IMR-90 (cell line): ENCODE measurements at regions not wholly inside any gene's neighbourhood (a gene's known extent, or its start where the extent isn't known, plus 50 kb on each side); places are given as distances from the start of the nearest gene placed in this dataset.

Source experiments
- CTCF ChIP-seq: conservative IDR thresholded peaks from 2 replicates; pipeline ENCODE4 v1.5.1; 2012; ENCODE audit warnings: mild to moderate bottlenecking, low read depth, low read length, improper control_type of control experiment
- ELK1 ChIP-seq: fragments of 150-350 bp; IDR thresholded peaks from 2 replicates; pipeline ENCODE4 v1.6.1; 2016; ENCODE audit warnings: low read depth, mild to moderate bottlenecking, low read length, moderate library complexity, borderline replicate concordance
- FOS ChIP-seq: fragments of 150-350 bp; IDR thresholded peaks from 2 replicates; pipeline ENCODE4 v1.6.1; 2016; ENCODE audit warnings: low read depth, low read length
- POLR2A ChIP-seq: IDR thresholded peaks from 2 replicates; pipeline ENCODE4 v1.6.1; 2012; ENCODE audit warnings: mild to moderate bottlenecking, low read depth, low read length
- RAD21 ChIP-seq: IDR thresholded peaks from 2 replicates; pipeline ENCODE4 v1.6.1; 2012; ENCODE audit warnings: low read length, improper control_type of control experiment
- RCOR1 ChIP-seq: IDR thresholded peaks from 2 replicates; pipeline ENCODE4 v1.6.1; 2012; ENCODE audit warnings: mild to moderate bottlenecking, low read length, improper control_type of control experiment; ENCODE audit not compliant: insufficient replicate concordance
- RFX5 ChIP-seq: IDR thresholded peaks from 2 replicates; pipeline ENCODE4 v1.8.0; 2012; ENCODE audit warnings: low read depth, mild to moderate bottlenecking, low read length, moderate library complexity
- USF2 ChIP-seq: fragments of 150-350 bp; IDR thresholded peaks from 2 replicates; pipeline ENCODE4 v1.6.1; 2017; ENCODE audit warnings: mild to moderate bottlenecking, antibody characterized with exemption, low read length, low read depth

DNA sequence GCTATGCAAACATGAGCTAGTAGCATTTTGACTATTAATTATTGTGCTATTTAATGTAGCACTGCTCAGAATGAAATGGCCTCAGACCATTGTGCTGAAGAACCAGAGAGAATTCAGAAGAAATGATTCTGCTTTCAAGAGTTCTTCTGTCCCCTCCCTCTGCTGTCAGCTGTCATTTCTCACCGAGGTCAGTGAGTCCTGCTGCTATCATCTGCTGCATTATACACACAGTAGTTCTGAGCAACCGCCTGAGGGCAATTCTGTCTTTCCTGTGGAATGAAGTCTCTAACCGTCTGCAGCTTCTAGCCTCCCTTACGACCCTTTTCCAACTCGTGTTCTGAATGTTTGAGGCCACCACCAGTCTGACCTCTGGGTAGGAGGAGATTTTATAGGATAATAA lies 249.4 kb downstream of the HNRNPD start:
- TF ChIP-seq POLR2A (no peak), RAD21 (no peak), CTCF (no peak), USF2 (no peak), RFX5 (no peak), RCOR1 (no peak), ELK1 (no peak), FOS (no peak)
